Activated CD8-positive, alpha-beta T cell treated with anti-CD3 and anti-CD28 coated beads for 36 hours (primary cell): ENCODE measurements at regions not wholly inside any gene's neighbourhood (a gene's known extent, or its start where the extent isn't known, plus 50 kb on each side); places are given as distances from the start of the nearest gene placed in this dataset.

ENCODE experiments used
- ATAC-seq: fragments of 200-7000 bp; cut with Tn5 transposase; one replicate; pipeline ENCODE4 v1.10.0; 2021; ENCODE audit warnings: mild to moderate bottlenecking, moderate library complexity
- CTCF ChIA-PET: fragments of 350-600 bp; sonication (Branson Sonifier 250); formaldehyde crosslinking; loops from one replicate; lab custom pipeline; 2021; ENCODE audit warnings: antibody characterized with exemption; lab: Charles Lee
- POLR2A ChIA-PET: fragments of 350-600 bp; sonication (Branson Sonifier 250); formaldehyde crosslinking; loops from one replicate; lab custom pipeline; 2021; ENCODE audit warnings: antibody characterized with exemption; lab: Charles Lee
- DNase-seq: peaks from one replicate; pipeline ENCODE4 v3.0.0-alpha.2; 2020
- H3K27ac Mint-ChIP-seq: one replicate; pipeline ENCODE4 v1.8.0; 2021; ENCODE audit warnings: mild to moderate bottlenecking, mixed read lengths
- H3K27me3 Mint-ChIP-seq: one replicate; pipeline ENCODE4 v1.8.0; 2021; ENCODE audit warnings: mixed read lengths
- H3K36me3 Mint-ChIP-seq: one replicate; pipeline ENCODE4 v1.8.0; 2021; ENCODE audit warnings: low read depth, mixed read lengths
- H3K4me1 Mint-ChIP-seq: one replicate; pipeline ENCODE4 v1.8.0; 2021; ENCODE audit warnings: low read depth, mixed read lengths
- H3K4me3 Mint-ChIP-seq: one replicate; pipeline ENCODE4 v1.8.0; 2021; ENCODE audit warnings: mild to moderate bottlenecking, moderate library complexity, mixed read lengths
- H3K9me3 Mint-ChIP-seq: one replicate; pipeline ENCODE4 v1.8.0; 2021; ENCODE audit warnings: mixed read lengths
- CTCF ChIP-seq: fragments of 200-600 bp; IDR thresholded peaks from one replicate; pipeline ENCODE4 v1.8.0; 2022; ENCODE audit warnings: antibody characterized with exemption, mild to moderate bottlenecking
- intact Hi-C: fragments of 100-400 bp; cut with micrococcal nuclease; formaldehyde crosslinking; loops from one replicate; pipeline ENCODE4 v1.10.0; 2022

GRCh38 chr5:173831196-173831914 lies 56.8 kb upstream of the CPEB4 start:
- ATAC-seq = no peak
- CTCF ChIA-PET = no interaction called here

GRCh38 chr5:173832386-173832785 lies 55.8 kb upstream of the CPEB4 start:
- Mint-ChIP-seq H3K4me1 (no peaks in the 10 kb centered on the region), H3K4me3 (no peak overlapping the region), H3K27me3 (no peaks in the 10 kb centered on the region), H3K27ac (no peak overlapping the region), H3K9me3 (peaks cover 4% of the 10 kb centered on the region), H3K36me3 (no peaks in the 10 kb centered on the region)
- DNase-seq (no peak), ATAC-seq (no peak)
- no peak for TF ChIP-seq CTCF
- intact Hi-C loops = no loop called here
- ChIA-PET CTCF (no interaction called here), POLR2A (no interaction called here)

More at GRCh38 chr5:173831196-173831914, 56.8 kb upstream of the CPEB4 start:
- Mint-ChIP-seq H3K36me3 (no peaks in the 10 kb centered on the region), H3K27me3 (no peaks in the 10 kb centered on the region), H3K4me1 (no peaks in the 10 kb centered on the region), H3K9me3 (peaks cover 4% of the 10 kb centered on the region), H3K4me3 (no peak overlapping the region), H3K27ac (no peak overlapping the region)
- no peak for DNase-seq
- POLR2A ChIA-PET = interaction anchor here (0.9 kb wide), 1 partner anchor 11 kb away, joined by 4 read pairs; no protein-coding TSS in a partner anchor
- TF ChIP-seq CTCF = no peak
- intact Hi-C loops = no loop called here

- H3K27me3 Mint-ChIP-seq = no peaks in the 10 kb centered on the region
- ATAC-seq (no peak), DNase-seq (no peak)
- H3K4me3 Mint-ChIP-seq = no peak overlapping the region
- H3K4me1 Mint-ChIP-seq = no peaks in the 10 kb centered on the region
- no peak overlapping the region for H3K27ac Mint-ChIP-seq
- intact Hi-C loops = no loop called here
- ChIA-PET POLR2A (no interaction called here), CTCF (no interaction called here)
- TF ChIP-seq CTCF = no peak
- H3K9me3 Mint-ChIP-seq = no peaks in the 10 kb centered on the region
- H3K36me3 Mint-ChIP-seq = no peaks in the 10 kb centered on the region
Observed at GRCh38 chr5:173833196-173833985, 54.8 kb upstream of the CPEB4 start.

- Mint-ChIP-seq H3K9me3 (no peaks in the 10 kb centered on the region), H3K27me3 (no peaks in the 10 kb centered on the region), H3K4me3 (no peak overlapping the region), H3K4me1 (no peaks in the 10 kb centered on the region), H3K27ac (no peak overlapping the region), H3K36me3 (no peaks in the 10 kb centered on the region)
- POLR2A ChIA-PET = interaction anchor here (1.1 kb wide), 1 partner anchor 9 kb away, joined by 3 read pairs; no protein-coding TSS in a partner anchor
- CTCF ChIA-PET = no interaction called here
- intact Hi-C loops = no loop called here
- DNase-seq (no peak), ATAC-seq (no peak)
- TF ChIP-seq CTCF = no peak
Observed at GRCh38 chr5:173834071-173834771, 53.9 kb upstream of the CPEB4 start.
